Cardiac muscle cell (in vitro differentiated cells and primary cell): ENCODE measurements at regions not wholly inside any gene's neighbourhood (a gene's known extent, or its start where the extent isn't known, plus 50 kb on each side); places are given as distances from the start of the nearest gene placed in this dataset.
"Not testable (repeated sequence)": the region's sequence is repeated elsewhere in the genome, so short reads cannot be mapped to it uniquely, and the experiment has no call there.

Experiments used
- DNase-seq, 2 donors: peaks; one replicate each; pipeline versions ENCODE4 v3.0.0 to v3.0.0-alpha.2; 2010 to 2017; ENCODE audit warnings: low read depth in 1 of 2, low spot score in 1 of 2
- H3K27ac ChIP-seq: fragments of 200-600 bp; sonication (generic); 2 replicates; pipeline ENCODE4 v1.5.1; 2016
- H3K27me3 ChIP-seq: fragments of 200-600 bp; sonication (generic); 2 replicates; pipeline ENCODE4 v1.6.0; 2016; ENCODE audit warnings: control low read depth
- H3K36me3 ChIP-seq: fragments of 200-600 bp; sonication (generic); 2 replicates; pipeline ENCODE4 v1.5.1; 2016; ENCODE audit warnings: control low read depth
- H3K4me1 ChIP-seq: fragments of 200-600 bp; sonication (generic); 2 replicates; pipeline ENCODE4 v1.8.1; 2017; ENCODE audit warnings: low read depth, mild to moderate bottlenecking, mixed run types
- H3K4me3 ChIP-seq: fragments of 200-600 bp; sonication (generic); 2 replicates; pipeline ENCODE4 v1.5.1; 2016; ENCODE audit warnings: mild to moderate bottlenecking
- H3K9me3 ChIP-seq: fragments of 200-600 bp; sonication (generic); 2 replicates; pipeline ENCODE4 v1.5.1; 2017; ENCODE audit warnings: low read depth, mild to moderate bottlenecking, control low read depth
- CTCF ChIP-seq: IDR thresholded peaks from 2 replicates; pipeline ENCODE4 v1.5.1; 2012; ENCODE audit warnings: low read depth, mild to moderate bottlenecking, low read length

DNA sequence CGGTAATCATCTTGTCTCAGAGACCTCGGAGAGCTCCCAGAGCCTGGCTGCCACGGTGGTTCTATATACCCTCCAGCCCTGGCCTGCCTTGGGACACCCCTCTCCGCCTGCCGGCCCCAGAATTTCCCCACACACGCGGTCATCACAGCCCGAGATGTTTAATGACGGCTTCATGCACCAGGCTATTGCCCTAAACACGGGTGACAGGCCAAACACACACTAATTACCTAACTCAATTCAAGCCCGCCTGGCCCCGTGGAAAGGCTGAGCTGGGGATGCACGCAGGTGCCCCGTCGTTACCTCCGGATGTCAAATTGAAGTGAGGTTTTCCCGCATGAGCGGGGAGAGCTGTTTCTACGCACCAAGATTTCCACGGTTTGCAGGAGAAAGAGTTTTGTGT is 72.9 kb upstream of the PPP2R3B start:
- H3K4me3 ChIP-seq, result no peak overlapping the region
- H3K36me3 ChIP-seq, result no peaks in the 10 kb centered on the region
- no peaks in the 10 kb centered on the region for H3K4me1 ChIP-seq
- no peak overlapping the region for H3K27ac ChIP-seq
- TF ChIP-seq CTCF, result no peak
- no peak for DNase-seq
- H3K9me3 ChIP-seq, result no peaks in the 10 kb centered on the region
- no peaks in the 10 kb centered on the region for H3K27me3 ChIP-seq

- no peak overlapping the region for H3K27ac ChIP-seq
These were observed 73.4 kb upstream of the PPP2R3B start for GRCh38 chrX:460116-460515.

DNA sequence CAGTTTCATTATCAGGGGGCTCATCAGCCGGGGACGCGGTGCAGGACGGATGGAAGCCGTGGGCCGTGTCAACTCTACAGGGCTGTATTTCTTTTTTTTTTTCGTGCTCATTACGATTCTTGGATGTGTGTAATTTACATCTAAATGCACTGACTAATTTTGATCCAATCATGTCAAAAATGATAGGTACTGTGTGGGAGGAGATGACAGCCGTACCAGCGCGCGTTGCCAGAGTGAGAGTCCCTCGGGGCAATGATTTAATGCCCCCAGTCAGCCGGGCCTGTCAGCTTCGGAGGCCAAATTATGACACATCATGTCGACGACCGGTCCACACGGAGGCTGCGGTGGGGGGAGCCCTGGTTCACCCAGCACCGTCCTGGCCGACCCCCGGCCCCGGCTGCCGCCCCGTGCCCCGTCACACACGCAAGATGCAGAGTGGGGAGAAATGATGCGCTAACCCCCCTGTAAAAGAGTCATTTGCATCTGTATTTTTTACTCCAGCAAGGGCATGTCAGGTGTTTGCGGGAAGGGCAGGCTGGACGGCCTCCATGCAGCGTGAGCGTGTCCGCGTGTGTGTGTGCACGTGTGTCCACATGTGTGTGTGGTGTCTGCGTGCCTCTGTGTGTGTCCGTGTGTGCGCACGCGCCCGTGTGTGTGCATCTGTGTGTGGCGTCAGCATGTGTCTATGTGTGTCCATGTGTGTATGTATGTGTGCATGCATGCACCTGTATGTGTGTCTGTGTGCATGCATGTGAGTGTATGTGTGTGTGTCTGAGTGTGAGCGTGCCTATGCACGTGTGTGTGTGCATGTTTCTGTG is 74.3 kb upstream of the PPP2R3B start:
- no peak overlapping the region for H3K27ac ChIP-seq
- H3K4me3 ChIP-seq, result no peak overlapping the region

More at GRCh38 chrX:460116-460515, 73.4 kb upstream of the PPP2R3B start:
- H3K4me1 ChIP-seq, result no peaks in the 10 kb centered on the region
- H3K9me3 ChIP-seq, result no peaks in the 10 kb centered on the region
- H3K4me3 ChIP-seq, result no peak overlapping the region
- no peaks in the 10 kb centered on the region for H3K27me3 ChIP-seq
- no peak for DNase-seq
- no peaks in the 10 kb centered on the region for H3K36me3 ChIP-seq
- TF ChIP-seq CTCF, result no peak

DNA sequence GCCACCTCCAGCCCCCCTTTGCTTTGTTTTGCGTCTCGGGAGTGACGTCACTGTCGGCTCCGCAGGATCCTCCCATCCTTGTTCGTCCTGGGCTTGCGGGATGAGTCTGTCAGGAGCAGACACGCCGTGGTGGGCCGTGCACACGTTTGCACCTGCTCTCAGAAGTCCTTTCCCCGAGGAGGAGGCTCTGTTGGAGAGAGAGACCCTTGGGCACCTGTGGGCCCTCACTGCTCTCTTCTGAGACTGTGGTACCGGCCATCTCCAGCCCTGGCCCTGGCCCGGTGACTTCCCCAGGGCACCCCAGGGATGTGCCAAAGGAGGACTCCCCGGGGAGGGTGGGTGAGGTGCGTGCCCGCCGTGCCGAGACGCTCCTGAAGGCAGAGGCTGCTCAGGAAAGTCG is 76.1 kb upstream of the PPP2R3B start:
- no peaks in the 10 kb centered on the region for H3K4me1 ChIP-seq
- no peaks in the 10 kb centered on the region for H3K9me3 ChIP-seq
- no peak for TF ChIP-seq CTCF
- H3K27ac ChIP-seq, result no peak overlapping the region
- H3K4me3 ChIP-seq, result no peak overlapping the region
- H3K27me3 ChIP-seq, result no peaks in the 10 kb centered on the region
- no peaks in the 10 kb centered on the region for H3K36me3 ChIP-seq
- no peak for DNase-seq

More for the DNA sequence above, 74.3 kb upstream of the PPP2R3B start:
- no peak for DNase-seq
- Histone ChIP-seq H3K9me3 (no peaks in the 10 kb centered on the region), H3K36me3 (no peaks in the 10 kb centered on the region), H3K27me3 (no peaks in the 10 kb centered on the region), H3K4me1 (no peaks in the 10 kb centered on the region)
- TF ChIP-seq CTCF, result no peak

- Histone ChIP-seq H3K27ac (no peak overlapping the region), H3K27me3 (no peaks in the 10 kb centered on the region), H3K4me3 (no peak overlapping the region), H3K36me3 (no peaks in the 10 kb centered on the region), H3K9me3 (no peaks in the 10 kb centered on the region), H3K4me1 (no peaks in the 10 kb centered on the region)
- no peak for DNase-seq
- no peak for TF ChIP-seq CTCF
These were observed 78.9 kb upstream of the PPP2R3B start for GRCh38 chrX:465418-466215.

DNA sequence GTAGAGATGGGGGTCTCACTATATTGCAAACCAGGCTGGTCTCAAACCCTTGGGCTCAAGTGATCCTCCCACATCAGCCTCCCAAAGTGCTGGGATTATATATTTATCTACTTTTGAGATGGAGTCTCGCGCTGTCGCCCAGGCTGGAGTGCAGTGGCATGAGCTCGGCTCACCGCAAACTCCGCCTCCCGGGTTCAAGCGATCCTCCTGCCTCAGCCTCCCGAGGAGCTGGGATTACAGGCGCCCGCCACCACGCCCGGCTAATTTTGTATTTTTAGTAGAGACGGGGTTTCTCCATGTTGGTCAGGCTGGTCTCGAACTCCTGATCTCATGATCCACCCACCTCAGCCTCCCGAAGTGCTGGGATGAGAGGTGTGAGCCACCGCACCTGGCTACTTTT is 80.1 kb upstream of the PPP2R3B start:
- H3K4me1 ChIP-seq, H3K4me3 ChIP-seq, H3K27ac ChIP-seq, H3K36me3 ChIP-seq, H3K27me3 ChIP-seq, H3K9me3 ChIP-seq, DNase-seq: not testable (repeated sequence)

- not testable (repeated sequence) for H3K4me3 ChIP-seq, DNase-seq, H3K27me3 ChIP-seq, H3K4me1 ChIP-seq, H3K9me3 ChIP-seq, H3K36me3 ChIP-seq, H3K27ac ChIP-seq
These were observed 81.0 kb upstream of the PPP2R3B start for GRCh38 chrX:467686-468085.
